ENCODE measurements at regions not wholly inside any gene's neighbourhood (a gene's known extent, or its start where the extent isn't known, plus 50 kb on each side); places are given as distances from the start of the nearest gene placed in this dataset.

DNA sequence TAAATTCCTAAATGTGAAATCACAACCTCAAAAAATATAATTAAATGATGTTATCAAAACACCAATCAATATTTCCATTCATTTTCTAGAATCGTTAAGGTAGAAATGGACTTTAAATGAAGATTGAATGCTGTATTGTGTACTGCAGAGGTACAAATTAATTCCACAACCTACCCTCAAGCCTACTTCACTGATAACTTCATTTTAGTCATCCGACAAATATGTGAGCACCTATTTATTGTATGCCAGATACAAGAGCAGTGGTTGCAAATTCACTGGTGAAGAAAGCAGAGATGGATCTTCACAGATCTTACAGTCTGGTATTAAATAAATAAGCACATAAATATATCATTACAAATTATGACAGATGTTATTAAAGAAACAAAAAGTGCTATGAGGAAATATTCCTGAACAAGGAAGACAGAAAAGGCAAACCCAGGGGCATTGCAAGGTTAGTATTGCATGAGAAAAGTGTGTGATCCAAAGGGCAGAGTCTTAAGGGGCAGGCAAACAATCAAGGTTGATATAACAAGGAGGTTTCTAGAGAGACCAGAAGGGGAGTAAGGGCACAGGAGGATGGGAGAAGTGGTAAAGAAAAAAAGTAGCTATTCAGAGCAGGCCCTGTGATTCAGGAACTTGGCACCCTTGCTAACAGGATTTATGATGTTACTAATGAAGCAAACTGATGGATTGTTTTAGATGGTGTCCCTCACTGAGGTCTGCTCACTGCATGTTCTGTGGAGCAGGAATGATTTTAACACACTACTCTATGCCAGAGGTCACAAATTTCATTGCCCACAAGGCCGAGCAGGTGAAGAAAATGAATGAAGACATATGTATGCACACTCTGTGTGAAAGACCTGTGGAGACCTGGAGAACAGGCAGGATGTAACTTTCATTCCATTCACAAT, 128.0 kb upstream of the CCDC150 start:
- TF ChIP-seq, protein P1, sequence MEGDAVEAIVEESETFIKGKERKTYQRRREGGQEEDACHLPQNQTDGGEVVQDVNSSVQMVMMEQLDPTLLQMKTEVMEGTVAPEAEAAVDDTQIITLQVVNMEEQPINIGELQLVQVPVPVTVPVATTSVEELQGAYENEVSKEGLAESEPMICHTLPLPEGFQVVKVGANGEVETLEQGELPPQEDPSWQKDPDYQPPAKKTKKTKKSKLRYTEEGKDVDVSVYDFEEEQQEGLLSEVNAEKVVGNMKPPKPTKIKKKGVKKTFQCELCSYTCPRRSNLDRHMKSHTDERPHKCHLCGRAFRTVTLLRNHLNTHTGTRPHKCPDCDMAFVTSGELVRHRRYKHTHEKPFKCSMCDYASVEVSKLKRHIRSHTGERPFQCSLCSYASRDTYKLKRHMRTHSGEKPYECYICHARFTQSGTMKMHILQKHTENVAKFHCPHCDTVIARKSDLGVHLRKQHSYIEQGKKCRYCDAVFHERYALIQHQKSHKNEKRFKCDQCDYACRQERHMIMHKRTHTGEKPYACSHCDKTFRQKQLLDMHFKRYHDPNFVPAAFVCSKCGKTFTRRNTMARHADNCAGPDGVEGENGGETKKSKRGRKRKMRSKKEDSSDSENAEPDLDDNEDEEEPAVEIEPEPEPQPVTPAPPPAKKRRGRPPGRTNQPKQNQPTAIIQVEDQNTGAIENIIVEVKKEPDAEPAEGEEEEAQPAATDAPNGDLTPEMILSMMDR (IDR thresholded peaks at IDR 0.05; ENCODE audit: borderline replicate concordance, insufficient read depth, low read depth, low read length), result no peak
- H3K4me3 ChIP-seq (ENCODE audit: low read depth, low read length), result no peak overlapping the region

- TF ChIP-seq, protein P1 (IDR thresholded peaks at IDR 0.05; ENCODE audit: borderline replicate concordance, insufficient read depth, low read depth, low read length), result no peak
These were observed 125.6 kb upstream of the CCDC150 start for GRCh38 chr2:196513796-196514526.

GRCh38 chr2:196514641-196515040, 124.9 kb upstream of the CCDC150 start:
- TF ChIP-seq, protein P1 (IDR thresholded peaks at IDR 0.05; ENCODE audit: borderline replicate concordance, insufficient read depth, low read depth, low read length), result no peak
- no peak overlapping the region for H3K4me3 ChIP-seq (ENCODE audit: low read depth, low read length)

More at GRCh38 chr2:196513796-196514526, 125.6 kb upstream of the CCDC150 start:
- no peak overlapping the region for H3K4me3 ChIP-seq (ENCODE audit: low read depth, low read length)

GRCh38 chr2:196515051-196515450, 124.5 kb upstream of the CCDC150 start:
- TF ChIP-seq, protein P1 (IDR thresholded peaks at IDR 0.05; ENCODE audit: borderline replicate concordance, insufficient read depth, low read depth, low read length), result no peak
- no peak overlapping the region for H3K4me3 ChIP-seq (ENCODE audit: low read depth, low read length)

DNA sequence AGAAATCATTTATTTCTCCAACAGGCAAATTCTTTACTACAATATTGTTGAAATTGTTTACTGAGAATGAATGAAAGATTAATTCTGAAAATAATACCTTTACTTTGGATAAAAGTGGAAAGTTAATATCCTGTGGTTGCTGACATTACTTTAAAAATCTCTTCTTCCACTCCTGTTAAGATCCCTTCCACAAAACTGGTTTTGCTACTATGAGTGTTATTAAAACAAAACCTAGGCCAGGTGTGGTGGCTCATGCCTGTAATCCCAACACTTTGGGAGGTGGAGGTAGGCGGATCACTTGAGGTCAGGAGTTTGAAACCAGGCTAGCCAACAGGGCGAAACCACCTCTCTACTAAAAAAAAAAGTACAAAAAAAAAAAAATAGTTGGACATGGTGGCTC, 123.9 kb upstream of the CCDC150 start:
- TF ChIP-seq, protein P1 (IDR thresholded peaks at IDR 0.05; ENCODE audit: borderline replicate concordance, insufficient read depth, low read depth, low read length), result no peak
- H3K4me3 ChIP-seq (ENCODE audit: low read depth, low read length), result no peak overlapping the region

GRCh38 chr2:196516564-196516963, 123.0 kb upstream of the CCDC150 start:
- no peak overlapping the region for H3K4me3 ChIP-seq (ENCODE audit: low read depth, low read length)
- TF ChIP-seq, protein P1 (IDR thresholded peaks at IDR 0.05; ENCODE audit: borderline replicate concordance, insufficient read depth, low read depth, low read length), result no peak
